ENCODE measurements at regions not wholly inside any gene's neighbourhood (a gene's known extent, or its start where the extent isn't known, plus 50 kb on each side); places are given as distances from the start of the nearest gene placed in this dataset.

DNA sequence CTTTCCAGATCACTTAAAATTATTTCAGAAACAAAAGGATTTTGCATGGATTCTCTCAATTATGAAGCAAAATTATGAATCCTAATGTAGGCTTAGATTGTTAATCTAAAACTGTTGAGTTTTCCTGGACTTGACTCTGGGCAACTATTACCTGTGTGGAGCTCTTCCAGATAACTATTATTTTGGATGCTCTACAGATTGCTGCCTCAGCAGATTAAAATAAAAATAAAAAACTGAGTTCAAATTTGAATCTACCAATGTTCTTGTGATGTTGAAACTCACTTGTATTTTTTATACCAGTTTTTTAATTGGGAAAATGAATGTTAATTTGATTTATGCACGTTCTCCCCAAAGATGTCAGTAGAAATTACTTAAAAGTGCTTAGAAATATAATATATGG is 120.5 kb upstream of the NAV3 start:
- no peak overlapping the region for H3K4me3 ChIP-seq (ENCODE audit: control insufficient read depth, low read depth, low read length)
- DNase-seq (ENCODE audit: low read depth), result no peak
- TF ChIP-seq, protein P1, sequence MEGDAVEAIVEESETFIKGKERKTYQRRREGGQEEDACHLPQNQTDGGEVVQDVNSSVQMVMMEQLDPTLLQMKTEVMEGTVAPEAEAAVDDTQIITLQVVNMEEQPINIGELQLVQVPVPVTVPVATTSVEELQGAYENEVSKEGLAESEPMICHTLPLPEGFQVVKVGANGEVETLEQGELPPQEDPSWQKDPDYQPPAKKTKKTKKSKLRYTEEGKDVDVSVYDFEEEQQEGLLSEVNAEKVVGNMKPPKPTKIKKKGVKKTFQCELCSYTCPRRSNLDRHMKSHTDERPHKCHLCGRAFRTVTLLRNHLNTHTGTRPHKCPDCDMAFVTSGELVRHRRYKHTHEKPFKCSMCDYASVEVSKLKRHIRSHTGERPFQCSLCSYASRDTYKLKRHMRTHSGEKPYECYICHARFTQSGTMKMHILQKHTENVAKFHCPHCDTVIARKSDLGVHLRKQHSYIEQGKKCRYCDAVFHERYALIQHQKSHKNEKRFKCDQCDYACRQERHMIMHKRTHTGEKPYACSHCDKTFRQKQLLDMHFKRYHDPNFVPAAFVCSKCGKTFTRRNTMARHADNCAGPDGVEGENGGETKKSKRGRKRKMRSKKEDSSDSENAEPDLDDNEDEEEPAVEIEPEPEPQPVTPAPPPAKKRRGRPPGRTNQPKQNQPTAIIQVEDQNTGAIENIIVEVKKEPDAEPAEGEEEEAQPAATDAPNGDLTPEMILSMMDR (conservative IDR thresholded peaks at IDR 0.05; ENCODE audit: control insufficient read depth, insufficient read depth, low read depth, low read length), result no peak

DNA sequence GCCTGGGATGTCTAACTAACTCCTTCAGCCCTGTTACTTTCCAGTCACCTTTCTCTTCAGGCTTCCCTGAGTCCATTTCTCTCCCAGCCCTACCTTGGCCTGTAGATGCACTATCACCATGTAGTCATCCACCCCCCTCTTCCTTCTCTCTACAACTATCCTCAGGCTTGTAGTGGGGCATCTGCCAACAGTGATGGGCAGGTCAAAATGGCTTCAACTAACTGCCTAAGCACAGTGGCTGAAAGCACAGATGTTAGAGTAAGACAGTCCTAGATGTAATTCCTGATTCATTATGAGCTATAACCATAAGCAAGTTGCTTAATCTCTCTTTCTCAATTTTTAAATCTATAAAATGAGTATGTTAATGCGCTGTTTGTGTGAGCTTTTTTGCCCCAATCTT is 133.6 kb upstream of the NAV3 start:
- H3K4me3 ChIP-seq (ENCODE audit: control insufficient read depth, low read depth, low read length), result no peak overlapping the region
- DNase-seq (ENCODE audit: low read depth), result peak; percentile 55
- TF ChIP-seq, protein P1 (conservative IDR thresholded peaks at IDR 0.05; ENCODE audit: control insufficient read depth, insufficient read depth, low read depth, low read length), result no peak

DNA sequence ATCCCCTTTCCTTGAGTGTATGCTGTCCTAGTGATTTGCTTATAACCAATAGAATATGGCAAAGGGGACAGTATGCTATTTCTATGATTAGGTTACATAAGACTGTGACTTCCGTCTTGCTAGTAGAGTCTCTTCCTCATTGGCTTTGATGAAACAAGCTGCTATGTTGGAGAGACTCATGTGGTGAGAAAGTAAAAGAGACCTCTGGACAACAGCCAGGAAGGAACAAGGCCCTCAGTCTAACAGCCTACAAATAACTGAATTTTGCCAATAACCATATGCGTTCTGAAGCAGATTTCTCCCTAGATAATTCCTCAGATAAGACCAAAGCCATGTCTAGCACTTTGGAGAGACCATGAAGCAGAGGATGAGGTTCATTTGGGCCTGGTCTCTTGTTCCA is 134.5 kb upstream of the NAV3 start:
- DNase-seq (ENCODE audit: low read depth), result no peak
- TF ChIP-seq, protein P1 (conservative IDR thresholded peaks at IDR 0.05; ENCODE audit: control insufficient read depth, insufficient read depth, low read depth, low read length), result no peak
- no peak overlapping the region for H3K4me3 ChIP-seq (ENCODE audit: control insufficient read depth, low read depth, low read length)

DNA sequence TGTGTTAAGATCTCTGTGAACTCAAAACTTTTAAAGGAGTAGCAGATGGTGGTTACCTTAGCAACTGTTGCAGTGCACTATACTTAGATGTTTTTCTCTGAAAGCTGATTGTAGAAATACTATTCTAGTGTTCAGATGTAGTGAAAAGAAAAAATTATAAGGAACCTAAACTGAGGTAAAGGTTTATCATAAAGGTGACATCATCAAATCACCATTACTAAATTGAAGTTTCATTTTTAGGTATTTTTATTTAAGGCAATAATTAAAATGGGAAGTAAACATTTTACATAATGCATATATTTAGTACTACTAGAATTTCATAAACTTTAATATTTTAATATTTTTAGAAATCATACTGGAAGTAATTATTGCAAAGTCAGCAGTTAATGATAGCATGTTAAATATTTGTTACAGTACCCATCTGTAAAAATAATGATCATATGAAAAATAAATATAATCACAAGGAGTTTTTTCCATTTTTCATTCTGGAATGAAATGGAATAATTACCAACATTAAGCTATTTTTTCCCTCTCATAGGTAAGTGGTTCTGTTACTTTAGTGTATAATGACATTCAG is 141.1 kb upstream of the NAV3 start:
- H3K4me3 ChIP-seq (ENCODE audit: control insufficient read depth, low read depth, low read length), result no peak overlapping the region
- no peak for DNase-seq (ENCODE audit: low read depth)
- TF ChIP-seq, protein P1 (conservative IDR thresholded peaks at IDR 0.05; ENCODE audit: control insufficient read depth, insufficient read depth, low read depth, low read length), result no peak

DNA sequence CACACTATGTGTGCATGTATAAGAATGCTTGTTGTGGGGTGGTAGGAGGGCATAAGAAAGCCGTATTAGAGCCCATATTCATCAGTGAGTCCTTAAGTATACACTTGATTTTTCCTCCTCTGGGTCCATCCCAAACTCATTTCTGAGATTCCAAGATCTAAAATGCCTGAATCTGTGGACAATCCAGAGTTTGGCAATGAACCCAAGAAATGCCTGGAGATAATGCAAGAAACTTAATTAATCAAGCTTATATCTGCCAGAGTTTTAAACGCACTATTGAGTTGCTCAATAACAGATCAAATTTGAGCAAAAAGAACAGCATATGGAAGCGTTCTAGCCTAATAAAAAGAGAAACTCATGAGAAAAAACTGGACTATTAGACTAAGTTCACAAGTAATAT is 143.4 kb upstream of the NAV3 start:
- TF ChIP-seq, protein P1 (conservative IDR thresholded peaks at IDR 0.05; ENCODE audit: control insufficient read depth, insufficient read depth, low read depth, low read length), result no peak
- peak; percentile 13 for DNase-seq (ENCODE audit: low read depth)
- H3K4me3 ChIP-seq (ENCODE audit: control insufficient read depth, low read depth, low read length), result no peak overlapping the region

DNA sequence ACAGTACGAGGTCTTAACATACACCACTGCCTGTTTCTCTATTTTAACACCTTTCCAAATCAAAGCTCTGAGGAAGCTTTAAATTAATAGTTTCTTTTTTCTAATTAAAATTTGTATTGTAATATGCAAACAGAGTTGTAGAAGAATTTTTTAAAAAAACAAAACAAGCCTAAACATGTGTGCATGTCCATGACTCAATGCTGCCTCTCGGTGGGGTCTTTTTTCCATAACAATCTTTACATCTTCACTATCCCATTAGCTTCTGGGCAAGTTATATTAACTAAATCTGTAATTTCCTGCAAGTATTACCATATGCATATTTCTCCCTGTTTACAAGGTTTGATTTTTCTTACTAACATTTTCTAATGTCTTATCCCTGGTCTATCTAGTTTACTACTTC is 143.9 kb upstream of the NAV3 start:
- no peak overlapping the region for H3K4me3 ChIP-seq (ENCODE audit: control insufficient read depth, low read depth, low read length)
- TF ChIP-seq, protein P1 (conservative IDR thresholded peaks at IDR 0.05; ENCODE audit: control insufficient read depth, insufficient read depth, low read depth, low read length), result peak; percentile 44
- peak; percentile 59 for DNase-seq (ENCODE audit: low read depth)

DNA sequence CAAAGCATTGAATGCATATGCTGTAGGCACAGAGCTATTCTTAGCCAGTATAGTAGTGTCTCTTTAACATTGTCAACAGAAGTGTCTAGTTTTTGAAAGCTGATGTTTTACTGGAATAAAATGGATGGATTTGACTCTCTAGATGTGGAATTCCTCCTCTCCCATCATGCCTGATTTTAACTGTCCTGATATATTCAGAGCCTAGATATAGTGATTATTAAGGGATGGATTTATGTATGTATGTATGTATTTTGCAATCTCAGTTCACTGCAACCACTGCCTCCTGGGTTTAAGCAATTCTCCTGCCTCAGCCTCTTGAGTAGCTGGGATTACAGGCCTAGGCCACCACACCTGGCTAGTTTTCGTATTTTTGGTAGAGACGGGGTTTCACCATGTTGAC is 144.8 kb upstream of the NAV3 start:
- DNase-seq (ENCODE audit: low read depth), result no peak
- TF ChIP-seq, protein P1 (conservative IDR thresholded peaks at IDR 0.05; ENCODE audit: control insufficient read depth, insufficient read depth, low read depth, low read length), result no peak
- H3K4me3 ChIP-seq (ENCODE audit: control insufficient read depth, low read depth, low read length), result no peak overlapping the region
